ENCODE measurements at regions not wholly inside any gene's neighbourhood (a gene's known extent, or its start where the extent isn't known, plus 50 kb on each side); places are given as distances from the start of the nearest gene placed in this dataset.

DNA sequence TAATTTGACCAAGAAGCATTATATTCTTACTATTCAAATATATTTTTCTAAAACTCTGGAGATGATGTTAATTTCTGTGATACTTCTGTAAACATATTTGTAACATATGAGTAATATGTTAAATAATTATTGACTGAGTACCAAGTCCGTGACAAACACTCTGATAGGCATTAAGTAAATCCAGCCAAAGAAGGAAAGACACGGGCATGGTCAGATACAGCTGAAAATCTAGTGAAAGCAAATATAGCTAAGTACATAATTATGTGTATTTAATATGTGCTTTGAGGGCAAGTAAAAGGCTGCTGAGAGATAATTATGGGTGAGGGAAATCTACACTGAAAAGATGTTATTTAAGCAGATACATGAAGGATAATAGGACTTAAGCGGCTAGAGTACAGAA, 1263.6 kb upstream of the ADGRL3 start:
- H3K27ac Mint-ChIP-seq, result no peak overlapping the region
- peaks cover 8% of the 10 kb centered on the region for H3K9me3 Mint-ChIP-seq
- no peak for DNase-seq (ENCODE audit: low spot score in 2 of 2, unreplicated experiment in 2 of 2)
- TF ChIP-seq CTCF (IDR thresholded peaks at IDR 0.05; ENCODE audit: unreplicated experiment), result no peak
- no peaks in the 10 kb centered on the region for H3K36me3 Mint-ChIP-seq
- peaks cover 5% of the 10 kb centered on the region for H3K4me1 Mint-ChIP-seq
- no peaks in the 10 kb centered on the region for H3K27me3 Mint-ChIP-seq (ENCODE audit: low read depth)
- no peak overlapping the region for H3K4me3 Mint-ChIP-seq

DNA sequence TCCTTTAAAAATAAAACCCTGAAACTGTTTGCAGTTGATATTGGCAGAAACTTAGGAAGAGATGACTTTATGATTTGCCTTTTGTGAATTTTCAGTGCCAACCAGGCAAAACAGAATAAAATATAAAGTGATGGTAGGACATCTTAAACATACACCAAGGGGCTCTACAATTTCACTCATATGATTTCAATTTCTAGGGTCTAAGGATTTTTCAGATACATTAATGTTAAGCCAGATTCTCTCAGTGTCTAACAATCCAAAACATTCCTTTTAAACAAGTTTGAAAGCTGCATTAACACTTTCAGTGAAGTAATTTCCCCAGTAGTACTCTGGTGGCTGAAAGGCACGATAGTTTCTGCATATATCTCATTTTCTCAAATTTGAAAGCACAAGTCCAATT, 1262.0 kb upstream of the ADGRL3 start:
- DNase-seq (ENCODE audit: low spot score in 2 of 2, unreplicated experiment in 2 of 2), result no peak
- peaks cover 23% of the 10 kb centered on the region for H3K9me3 Mint-ChIP-seq
- H3K36me3 Mint-ChIP-seq, result no peaks in the 10 kb centered on the region
- peaks cover 5% of the 10 kb centered on the region for H3K4me1 Mint-ChIP-seq
- no peaks in the 10 kb centered on the region for H3K27me3 Mint-ChIP-seq (ENCODE audit: low read depth)
- no peak overlapping the region for H3K27ac Mint-ChIP-seq
- TF ChIP-seq CTCF (IDR thresholded peaks at IDR 0.05; ENCODE audit: unreplicated experiment), result no peak
- no peak overlapping the region for H3K4me3 Mint-ChIP-seq

- no peak overlapping the region for H3K27ac Mint-ChIP-seq
- peaks cover 41% of the 10 kb centered on the region for H3K9me3 Mint-ChIP-seq
- no peaks in the 10 kb centered on the region for H3K27me3 Mint-ChIP-seq (ENCODE audit: low read depth)
- peaks cover 8% of the 10 kb centered on the region for H3K36me3 Mint-ChIP-seq
- peaks cover 23% of the 10 kb centered on the region for H3K4me1 Mint-ChIP-seq
- no peak for TF ChIP-seq CTCF (IDR thresholded peaks at IDR 0.05; ENCODE audit: unreplicated experiment)
- no peak overlapping the region for H3K4me3 Mint-ChIP-seq
- no peak for DNase-seq (ENCODE audit: low spot score in 2 of 2, unreplicated experiment in 2 of 2)
Observed at GRCh38 chr4:59945277-59945676, 1254.8 kb upstream of the ADGRL3 start.

DNA sequence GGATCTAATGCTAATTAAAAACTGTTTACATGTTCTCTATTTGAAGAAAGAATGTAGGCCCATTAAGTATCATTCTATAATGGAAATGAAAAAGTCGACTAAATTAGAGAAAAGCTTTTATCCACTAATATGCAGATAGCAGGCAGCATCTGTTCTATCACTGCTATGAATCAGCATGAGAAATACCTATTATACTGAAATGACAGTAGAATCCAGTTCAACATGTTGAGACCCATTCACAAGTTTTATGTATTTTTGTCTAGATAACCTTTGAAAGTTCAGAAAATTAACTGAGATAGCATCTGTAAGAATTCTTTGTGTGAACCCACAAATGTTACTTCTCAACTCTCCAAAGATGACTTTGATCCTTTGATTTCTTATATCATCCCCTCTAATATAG, 1254.4 kb upstream of the ADGRL3 start:
- TF ChIP-seq CTCF (IDR thresholded peaks at IDR 0.05; ENCODE audit: unreplicated experiment), result no peak
- Mint-ChIP-seq H3K27me3 (ENCODE audit: low read depth) (no peaks in the 10 kb centered on the region), H3K27ac (peak overlapping the region; percentile 71), H3K9me3 (peaks cover 46% of the 10 kb centered on the region), H3K4me3 (no peak overlapping the region), H3K36me3 (peaks cover 8% of the 10 kb centered on the region), H3K4me1 (peaks cover 23% of the 10 kb centered on the region)
- no peak for DNase-seq (ENCODE audit: low spot score in 2 of 2, unreplicated experiment in 2 of 2)

- Mint-ChIP-seq H3K36me3 (no peaks in the 10 kb centered on the region), H3K27me3 (ENCODE audit: low read depth) (no peaks in the 10 kb centered on the region), H3K4me3 (no peak overlapping the region), H3K27ac (no peak overlapping the region), H3K4me1 (no peaks in the 10 kb centered on the region), H3K9me3 (peaks cover 14% of the 10 kb centered on the region)
- TF ChIP-seq CTCF (IDR thresholded peaks at IDR 0.05; ENCODE audit: unreplicated experiment), result no peak
- no peak for DNase-seq (ENCODE audit: low spot score in 2 of 2, unreplicated experiment in 2 of 2)
Observed at GRCh38 chr4:59956366-59956765, 1243.8 kb upstream of the ADGRL3 start.

GRCh38 chr4:59960143-59960542, 1240.0 kb upstream of the ADGRL3 start:
- DNase-seq (ENCODE audit: low spot score in 2 of 2, unreplicated experiment in 2 of 2), result no peak
- Mint-ChIP-seq H3K9me3 (peaks cover 7% of the 10 kb centered on the region), H3K4me3 (no peak overlapping the region), H3K27ac (no peak overlapping the region), H3K36me3 (no peaks in the 10 kb centered on the region), H3K27me3 (ENCODE audit: low read depth) (no peaks in the 10 kb centered on the region), H3K4me1 (no peaks in the 10 kb centered on the region)
- TF ChIP-seq CTCF (IDR thresholded peaks at IDR 0.05; ENCODE audit: unreplicated experiment), result no peak

All from mesothelial cell of epicardium (in vitro differentiated cells).